Endothelial cell of umbilical vein (primary cell): ENCODE measurements at regions not wholly inside any gene's neighbourhood (a gene's known extent, or its start where the extent isn't known, plus 50 kb on each side); places are given as distances from the start of the nearest gene placed in this dataset.

Source experiments
- BruUV-seq: library from RNA; stranded (reverse); fragments of 400-500 nt; replicated peaks from 2 replicates; lab custom pipeline; 2021; lab: Mats Ljungman, UMichigan
- CTCF ChIA-PET: fragments of 300-600, 350-600 bp; sonication (Branson Sonifier 250); formaldehyde crosslinking; loops from one replicate; lab custom pipeline; 2021; ENCODE audit warnings: antibody characterized with exemption, inconsistent platforms; lab: Charles Lee
- POLR2A ChIA-PET: fragments of 300-600, 350-600 bp; sonication (Branson Sonifier 250); formaldehyde crosslinking; loops from one replicate; lab custom pipeline; 2021; ENCODE audit warnings: antibody characterized with exemption, inconsistent platforms; lab: Charles Lee
- DNase-seq: peaks from one replicate; pipeline ENCODE4 v3.0.0-alpha.2; 2011; ENCODE audit warnings: low read depth, low spot score
- FAIRE-seq: peaks from 2 replicates; lab custom pipeline; 2011; peaks lifted over from hg19 to GRCh38; lab: Jason Lieb, UNC
- H2AFZ ChIP-seq: 2 replicates; pipeline ENCODE4 v1.6.0; 2012; ENCODE audit warnings: low read depth, low read length, control low read depth, inconsistent platforms
- H3K27ac ChIP-seq: 2 replicates; pipeline ENCODE4 v1.5.1; 2011; ENCODE audit warnings: low read depth, mild to moderate bottlenecking, control low read depth, low read length, moderate library complexity; ENCODE audit not compliant: insufficient read depth
- H3K27me3 ChIP-seq, 2 experiments: 2 replicates each; pipeline versions ENCODE4 v1.6.0 to v1.6.1; 2011; ENCODE audit warnings: low read length in 2 of 2, mixed read lengths in 1 of 2; ENCODE audit not compliant: control insufficient read depth in 2 of 2, insufficient read depth in 2 of 2
- H3K36me3 ChIP-seq, 2 experiments: 2 replicates in 1 of 2; 3 replicates in 1 of 2; pipeline ENCODE4 v1.5.1; 2011; ENCODE audit warnings: low read length in 2 of 2, mild to moderate bottlenecking in 1 of 2, moderate library complexity in 1 of 2; ENCODE audit not compliant: control insufficient read depth in 2 of 2, insufficient read depth in 2 of 2; ENCODE audit errors: extremely low read depth in 1 of 2
- H3K4me1 ChIP-seq: 3 replicates; pipeline ENCODE4 v1.5.1; 2011; ENCODE audit warnings: mild to moderate bottlenecking, low read length; ENCODE audit not compliant: control insufficient read depth, insufficient read depth; ENCODE audit errors: extremely low read depth
- H3K4me2 ChIP-seq: 2 replicates; pipeline ENCODE4 v1.6.1; 2011; ENCODE audit warnings: low read length, control low read depth, mixed read lengths; ENCODE audit not compliant: insufficient read depth
- H3K4me3 ChIP-seq, 3 experiments: fragments of 200-600 bp in 1 of 3; sonication (generic), shearing (Covaris generic) in 1 of 3; replicated peaks in 1 of 3; 2 replicates each; pipeline ENCODE4 v1.5.1; 2011 to 2016; ENCODE audit warnings: control low read depth in 3 of 3, low read length in 3 of 3, mild to moderate bottlenecking in 2 of 3, inconsistent platforms in 1 of 3, low read depth in 1 of 3, moderate library complexity in 1 of 3; ENCODE audit not compliant: insufficient read depth in 1 of 3
- H3K79me2 ChIP-seq: 2 replicates; pipeline ENCODE4 v1.6.0; 2012; ENCODE audit warnings: low read length, inconsistent platforms; ENCODE audit not compliant: control insufficient read depth, insufficient read depth
- H3K9ac ChIP-seq: replicated peaks from 2 replicates; pipeline ENCODE3; 2011; ENCODE audit warnings: low read length, control low read depth; ENCODE audit not compliant: insufficient read depth; ENCODE audit errors: extremely low read depth
- H3K9me1 ChIP-seq: replicated peaks from 3 replicates; pipeline ENCODE4 v1.6.0; 2011; ENCODE audit warnings: mild to moderate bottlenecking, low read length; ENCODE audit not compliant: control insufficient read depth, insufficient read depth; ENCODE audit errors: extremely low read depth
- H3K9me3 ChIP-seq: replicated peaks from 2 replicates; pipeline ENCODE4 v1.5.1; 2012; ENCODE audit warnings: low read length, inconsistent platforms; ENCODE audit not compliant: control insufficient read depth, insufficient read depth
- H4K20me1 ChIP-seq: replicated peaks from 2 replicates; pipeline ENCODE3; 2011; ENCODE audit warnings: mild to moderate bottlenecking, low read length; ENCODE audit not compliant: control insufficient read depth, insufficient read depth; ENCODE audit errors: extremely low read depth
- EZH2 ChIP-seq: IDR thresholded peaks from 2 replicates; pipeline ENCODE4 v1.6.1; 2012; ENCODE audit warnings: borderline replicate concordance, low read depth, mild to moderate bottlenecking, moderate library complexity, low read length, inconsistent platforms; ENCODE audit not compliant: severe bottlenecking
- FOS ChIP-seq: IDR thresholded peaks from 2 replicates; pipeline ENCODE4 v1.6.1; 2011; ENCODE audit warnings: mild to moderate bottlenecking, low read length, moderate library complexity, borderline replicate concordance; ENCODE audit not compliant: insufficient read depth
- GATA2 ChIP-seq: IDR thresholded peaks from 2 replicates; pipeline ENCODE4 v1.7.0; 2011; ENCODE audit warnings: low read depth, mild to moderate bottlenecking, moderate library complexity, mixed read lengths, low read length; ENCODE audit not compliant: insufficient read length, insufficient read depth
- JUN ChIP-seq: IDR thresholded peaks from 2 replicates; pipeline ENCODE4 v1.6.1; 2011; ENCODE audit warnings: borderline replicate concordance, low read depth; ENCODE audit not compliant: insufficient read length, insufficient read depth
- MYC ChIP-seq: IDR thresholded peaks from one replicate; pipeline ENCODE4 v1.6.1; 2011; ENCODE audit warnings: mild to moderate bottlenecking, low read depth, low read length
- POLR2A ChIP-seq: IDR thresholded peaks from 2 replicates; pipeline ENCODE4 v1.6.1; 2012; ENCODE audit warnings: low read depth, mild to moderate bottlenecking, control low read depth, low read length
- POLR2AphosphoS5 ChIP-seq: IDR thresholded peaks from 2 replicates; pipeline ENCODE4 v1.6.1; 2012; ENCODE audit warnings: low read depth, mild to moderate bottlenecking, control low read depth, low read length, moderate library complexity; ENCODE audit not compliant: insufficient read depth
- dilution Hi-C: fragments of 300-500 bp; cut with MboI; formaldehyde crosslinking; loops from one replicate; pipeline ENCODE4 v1.15.0; 2019; ENCODE audit warnings: low sequenced_read_pairs; ENCODE audit not compliant: extremely low pct_ligation_motif_present
- intact Hi-C: fragments of 100-400 bp; cut with micrococcal nuclease; formaldehyde crosslinking; loops from one replicate; pipeline ENCODE4 v1.10.0; 2022
- TF ChIP-seq, protein P1 (sequence below), 2 donors: IDR thresholded peaks; 1 replicate in 1 of 2; 2 replicates in 1 of 2; pipeline ENCODE4 v1.5.1; 2011; ENCODE audit warnings: low read length in 2 of 2, mild to moderate bottlenecking in 2 of 2, moderate library complexity in 2 of 2, control low read depth in 1 of 2, inconsistent platforms in 1 of 2, low read depth in 1 of 2; ENCODE audit not compliant: insufficient read depth in 1 of 2; ENCODE audit errors: extremely low read depth in 1 of 2
- TF ChIP-seq, protein P2 (sequence below): IDR thresholded peaks from 2 replicates; pipeline ENCODE4 v1.6.1; 2011; ENCODE audit not compliant: insufficient read depth, insufficient read length

DNA sequence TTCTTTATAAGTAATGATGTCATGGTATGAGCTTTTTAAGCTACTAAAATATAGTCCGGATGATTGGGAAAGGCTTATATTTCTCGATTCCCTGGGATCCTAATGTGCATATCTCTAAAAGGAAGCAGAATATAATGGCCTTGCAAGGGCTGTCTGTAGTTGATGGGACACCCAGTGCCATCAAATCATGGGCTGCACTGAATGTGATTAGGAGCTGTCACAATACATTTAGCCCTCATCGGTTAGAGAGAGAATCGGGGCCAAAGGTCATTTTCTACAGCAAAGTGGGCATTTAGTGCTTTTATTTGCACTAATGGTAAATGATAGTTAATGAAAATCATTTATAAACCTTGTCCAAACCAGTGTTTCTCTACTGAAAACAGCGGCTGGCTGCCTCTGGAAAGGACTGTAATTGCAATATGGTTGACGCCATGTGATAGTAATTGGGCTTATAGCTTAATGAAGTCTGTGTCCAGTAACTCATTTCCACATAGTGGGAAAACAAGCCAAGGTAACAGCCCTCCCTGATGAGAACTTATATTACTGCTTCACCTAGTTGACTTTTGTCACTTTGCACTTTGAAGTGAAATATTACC lies 265.0 kb upstream of the AZI2 start:
- H4K20me1 ChIP-seq: no peaks in the 10 kb centered on the region
- H3K4me3 ChIP-seq: no peak overlapping the region
- H3K79me2 ChIP-seq: no peaks in the 10 kb centered on the region
- FAIRE-seq (no peak), DNase-seq (no peak)
- no peaks in the 10 kb centered on the region for H3K9me1 ChIP-seq
- dilution Hi-C loops: no loop called here
- no peak overlapping the region for H3K9ac ChIP-seq
- no peaks in the 10 kb centered on the region for H3K27me3 ChIP-seq
- no peak overlapping the region for H3K27ac ChIP-seq
- ChIA-PET CTCF (no interaction called here), POLR2A (no interaction called here)
- H3K36me3 ChIP-seq: no peaks in the 10 kb centered on the region
- TF ChIP-seq EZH2 (no peak), POLR2AphosphoS5 (no peak), MYC (no peak), FOS (no peak), POLR2A (no peak), JUN (no peak), GATA2 (no peak)
- TF ChIP-seq, protein P1, sequence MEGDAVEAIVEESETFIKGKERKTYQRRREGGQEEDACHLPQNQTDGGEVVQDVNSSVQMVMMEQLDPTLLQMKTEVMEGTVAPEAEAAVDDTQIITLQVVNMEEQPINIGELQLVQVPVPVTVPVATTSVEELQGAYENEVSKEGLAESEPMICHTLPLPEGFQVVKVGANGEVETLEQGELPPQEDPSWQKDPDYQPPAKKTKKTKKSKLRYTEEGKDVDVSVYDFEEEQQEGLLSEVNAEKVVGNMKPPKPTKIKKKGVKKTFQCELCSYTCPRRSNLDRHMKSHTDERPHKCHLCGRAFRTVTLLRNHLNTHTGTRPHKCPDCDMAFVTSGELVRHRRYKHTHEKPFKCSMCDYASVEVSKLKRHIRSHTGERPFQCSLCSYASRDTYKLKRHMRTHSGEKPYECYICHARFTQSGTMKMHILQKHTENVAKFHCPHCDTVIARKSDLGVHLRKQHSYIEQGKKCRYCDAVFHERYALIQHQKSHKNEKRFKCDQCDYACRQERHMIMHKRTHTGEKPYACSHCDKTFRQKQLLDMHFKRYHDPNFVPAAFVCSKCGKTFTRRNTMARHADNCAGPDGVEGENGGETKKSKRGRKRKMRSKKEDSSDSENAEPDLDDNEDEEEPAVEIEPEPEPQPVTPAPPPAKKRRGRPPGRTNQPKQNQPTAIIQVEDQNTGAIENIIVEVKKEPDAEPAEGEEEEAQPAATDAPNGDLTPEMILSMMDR (IDR thresholded peaks at IDR 0.05; ENCODE audit: extremely low read depth in 1 of 2, insufficient read depth in 1 of 2, low read depth in 1 of 2, low read length in 2 of 2): no peak
- TF ChIP-seq, protein P2, sequence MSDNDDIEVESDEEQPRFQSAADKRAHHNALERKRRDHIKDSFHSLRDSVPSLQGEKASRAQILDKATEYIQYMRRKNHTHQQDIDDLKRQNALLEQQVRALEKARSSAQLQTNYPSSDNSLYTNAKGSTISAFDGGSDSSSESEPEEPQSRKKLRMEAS: no peak
- H2AFZ ChIP-seq: no peak overlapping the region
- no peaks in the 10 kb centered on the region for H3K9me3 ChIP-seq
- no peaks in the 10 kb centered on the region for H3K4me1 ChIP-seq
- intact Hi-C loops: no loop called here
- BruUV-seq: no TSS peak
- H3K4me2 ChIP-seq: no peak overlapping the region
